ENCODE measurements at regions not wholly inside any gene's neighbourhood (a gene's known extent, or its start where the extent isn't known, plus 50 kb on each side); places are given as distances from the start of the nearest gene placed in this dataset.

DNA sequence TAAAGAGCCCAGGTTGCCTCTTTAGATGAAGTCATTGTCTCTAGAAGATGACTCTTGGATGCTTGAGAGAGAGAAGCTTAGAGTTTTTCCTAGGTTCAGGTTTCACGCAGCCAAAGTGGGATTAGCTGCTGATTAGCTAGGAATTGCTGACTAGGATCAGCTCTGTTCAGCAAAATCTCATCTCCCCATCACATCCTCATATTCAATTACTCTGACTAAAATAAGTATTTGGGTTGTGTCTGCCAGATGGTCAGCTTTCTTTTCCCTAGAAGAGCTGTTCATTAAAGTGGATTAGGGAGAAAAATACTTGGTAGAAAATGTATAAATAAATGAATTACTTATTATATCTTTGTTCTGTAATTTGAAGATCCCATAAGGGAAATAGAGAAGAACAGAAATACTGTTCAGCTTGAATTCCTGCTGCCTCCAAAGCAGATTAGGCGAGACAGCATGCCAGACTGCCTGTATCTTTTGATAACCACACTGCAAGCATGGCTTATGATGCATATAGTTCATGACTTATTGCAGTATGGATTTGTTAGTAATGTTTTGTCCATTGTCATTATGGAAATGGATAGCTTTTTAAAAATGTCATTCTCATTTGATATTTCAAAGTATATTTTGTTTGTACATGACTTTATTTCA, 184.8 kb upstream of the CD180 start:
- peaks cover 11% of the 10 kb centered on the region for H3K4me1 ChIP-seq (ENCODE audit: control insufficient read depth, extremely low read depth, insufficient read depth, low read length)
- dilution Hi-C loops (cut with MboI; ENCODE audit: extremely low pct_ligation_motif_present, low sequenced_read_pairs): no loop called here
- DNase-seq (ENCODE audit: low read depth, low spot score): no peak
- no peaks in the 10 kb centered on the region for H4K20me1 ChIP-seq (ENCODE audit: control insufficient read depth, extremely low read depth, insufficient read depth, low read length)
- TF ChIP-seq CTCF (optimal IDR thresholded peaks at IDR 0.05 in 1 of 3, IDR thresholded peaks at IDR 0.05 in 1 of 3, conservative IDR thresholded peaks at IDR 0.05 in 1 of 3; ENCODE audit: extremely low read depth in 1 of 3, insufficient read depth in 2 of 3, low read length in 3 of 3) (no peak), EZH2 (IDR thresholded peaks at IDR 0.05; ENCODE audit: low read length) (no peak)
- H2AFZ ChIP-seq (ENCODE audit: control insufficient read depth, low read length): no peak overlapping the region
- H3K27me3 ChIP-seq (ENCODE audit: control insufficient read depth, extremely low read depth, insufficient read depth, low read length): no peaks in the 10 kb centered on the region
- no peaks in the 10 kb centered on the region for H3K36me3 ChIP-seq (ENCODE audit: control insufficient read depth in 2 of 2, extremely low read depth in 1 of 2, insufficient read depth in 2 of 2, low read length in 2 of 2)
- H3K9me1 ChIP-seq (ENCODE audit: control insufficient read depth, extremely low read depth, insufficient read depth, low read length): no peaks in the 10 kb centered on the region
- H3K9me3 ChIP-seq (ENCODE audit: control insufficient read depth, low read depth, low read length): no peaks in the 10 kb centered on the region
- H3K79me2 ChIP-seq (ENCODE audit: control insufficient read depth, insufficient read depth, low read length): no peaks in the 10 kb centered on the region
- no peak overlapping the region for H3K9ac ChIP-seq (ENCODE audit: control insufficient read depth, extremely low read depth, insufficient read depth, low read length)
- H3K4me3 ChIP-seq (ENCODE audit: control insufficient read depth in 2 of 3, extremely low read depth in 1 of 3, insufficient read depth in 2 of 3, low read depth in 1 of 3, low read length in 3 of 3): no peak overlapping the region
- no peak for FAIRE-seq
- no peak overlapping the region for H3K4me2 ChIP-seq (ENCODE audit: control insufficient read depth, extremely low read depth, insufficient read depth, low read depth, low read length)
- H3K27ac ChIP-seq (ENCODE audit: control insufficient read depth, insufficient read depth, low read length): no peak overlapping the region

GRCh38 chr5:67380431-67380830, 183.8 kb upstream of the CD180 start:
- no peak for DNase-seq (ENCODE audit: low read depth, low spot score)
- Histone ChIP-seq H3K9ac (ENCODE audit: control insufficient read depth, extremely low read depth, insufficient read depth, low read length) (no peak overlapping the region), H3K27me3 (ENCODE audit: control insufficient read depth, extremely low read depth, insufficient read depth, low read length) (no peaks in the 10 kb centered on the region), H3K9me3 (ENCODE audit: control insufficient read depth, low read depth, low read length) (no peaks in the 10 kb centered on the region), H3K36me3 (ENCODE audit: control insufficient read depth in 2 of 2, extremely low read depth in 1 of 2, insufficient read depth in 2 of 2, low read length in 2 of 2) (no peaks in the 10 kb centered on the region), H2AFZ (ENCODE audit: control insufficient read depth, low read length) (no peak overlapping the region), H3K27ac (ENCODE audit: control insufficient read depth, insufficient read depth, low read length) (no peak overlapping the region), H3K4me1 (ENCODE audit: control insufficient read depth, extremely low read depth, insufficient read depth, low read length) (peaks cover 11% of the 10 kb centered on the region), H3K4me3 (ENCODE audit: control insufficient read depth in 2 of 3, extremely low read depth in 1 of 3, insufficient read depth in 2 of 3, low read depth in 1 of 3, low read length in 3 of 3) (no peak overlapping the region), H3K9me1 (ENCODE audit: control insufficient read depth, extremely low read depth, insufficient read depth, low read length) (no peaks in the 10 kb centered on the region), H3K4me2 (ENCODE audit: control insufficient read depth, extremely low read depth, insufficient read depth, low read depth, low read length) (no peak overlapping the region), H4K20me1 (ENCODE audit: control insufficient read depth, extremely low read depth, insufficient read depth, low read length) (no peaks in the 10 kb centered on the region), H3K79me2 (ENCODE audit: control insufficient read depth, insufficient read depth, low read length) (no peaks in the 10 kb centered on the region)
- no peak for TF ChIP-seq CTCF (optimal IDR thresholded peaks at IDR 0.05 in 1 of 3, IDR thresholded peaks at IDR 0.05 in 1 of 3, conservative IDR thresholded peaks at IDR 0.05 in 1 of 3; ENCODE audit: extremely low read depth in 1 of 3, insufficient read depth in 2 of 3, low read length in 3 of 3)
- TF ChIP-seq EZH2 (IDR thresholded peaks at IDR 0.05; ENCODE audit: low read length): no peak
- dilution Hi-C loops (cut with MboI; ENCODE audit: extremely low pct_ligation_motif_present, low sequenced_read_pairs): no loop called here
- FAIRE-seq: no peak
